Stimulated activated naive CD4-positive, alpha-beta T cell treated with Interleukin-2 at 50 U/mL for 16 hours (primary cell): ENCODE measurements at regions not wholly inside any gene's neighbourhood (a gene's known extent, or its start where the extent isn't known, plus 50 kb on each side); places are given as distances from the start of the nearest gene placed in this dataset.
"Not testable (repeated sequence)": the region's sequence is repeated elsewhere in the genome, so short reads cannot be mapped to it uniquely, and the experiment has no call there.

Source experiments
- DNase-seq: peaks from one replicate; lab custom pipeline; 2025; lab: John Stamatoyannopoulos, UW

DNA sequence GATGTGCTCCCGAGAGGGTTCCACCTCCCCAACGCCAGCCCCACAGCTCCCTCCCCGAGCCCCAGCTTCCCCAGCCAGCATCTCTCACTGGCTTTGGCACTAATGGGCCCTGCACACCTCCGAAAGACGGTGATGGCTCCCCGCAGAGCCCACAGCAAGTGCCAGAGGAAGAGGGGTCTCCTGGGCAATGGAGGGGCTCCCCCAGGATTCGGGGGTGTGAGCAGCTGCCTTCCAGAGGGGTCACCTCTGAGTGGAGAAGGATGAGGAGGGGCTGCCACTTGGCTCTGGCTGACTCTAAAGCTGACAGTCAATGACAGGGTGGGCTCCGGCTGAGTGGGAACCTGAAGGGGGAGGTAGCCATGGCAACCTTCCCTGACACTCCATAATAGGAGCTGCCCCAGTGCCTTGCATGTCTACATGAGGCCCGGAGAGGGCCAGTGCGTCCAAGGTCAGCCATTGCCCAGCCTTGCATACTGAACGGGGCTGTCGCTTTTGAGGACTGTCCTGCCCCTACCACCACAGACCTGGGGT lies 98.6 kb upstream of the SYT13 start:
- no peak for DNase-seq

DNA sequence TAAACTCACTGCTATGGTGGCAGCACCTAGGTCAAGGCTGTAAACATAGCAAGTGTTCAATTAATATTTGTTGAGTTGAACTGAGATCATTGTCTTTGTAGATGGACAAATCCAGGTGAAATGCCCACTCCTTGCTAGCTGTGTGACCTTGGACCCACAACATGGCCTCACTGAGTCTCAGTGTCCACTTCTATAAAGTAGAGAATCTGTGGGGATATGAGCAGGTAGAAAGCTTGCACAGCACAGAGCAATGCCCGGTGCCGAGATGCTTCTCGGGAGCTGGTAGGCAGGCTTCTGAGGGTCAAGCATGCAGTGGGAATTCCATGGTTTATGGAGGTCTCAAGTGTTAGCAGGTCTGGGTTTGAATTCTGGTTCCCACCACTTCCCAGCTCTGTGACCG lies 97.9 kb upstream of the SYT13 start:
- no peak for DNase-seq

GRCh38 chr11:45383224-45383623 lies 97.1 kb upstream of the SYT13 start:
- DNase-seq: no peak

DNA sequence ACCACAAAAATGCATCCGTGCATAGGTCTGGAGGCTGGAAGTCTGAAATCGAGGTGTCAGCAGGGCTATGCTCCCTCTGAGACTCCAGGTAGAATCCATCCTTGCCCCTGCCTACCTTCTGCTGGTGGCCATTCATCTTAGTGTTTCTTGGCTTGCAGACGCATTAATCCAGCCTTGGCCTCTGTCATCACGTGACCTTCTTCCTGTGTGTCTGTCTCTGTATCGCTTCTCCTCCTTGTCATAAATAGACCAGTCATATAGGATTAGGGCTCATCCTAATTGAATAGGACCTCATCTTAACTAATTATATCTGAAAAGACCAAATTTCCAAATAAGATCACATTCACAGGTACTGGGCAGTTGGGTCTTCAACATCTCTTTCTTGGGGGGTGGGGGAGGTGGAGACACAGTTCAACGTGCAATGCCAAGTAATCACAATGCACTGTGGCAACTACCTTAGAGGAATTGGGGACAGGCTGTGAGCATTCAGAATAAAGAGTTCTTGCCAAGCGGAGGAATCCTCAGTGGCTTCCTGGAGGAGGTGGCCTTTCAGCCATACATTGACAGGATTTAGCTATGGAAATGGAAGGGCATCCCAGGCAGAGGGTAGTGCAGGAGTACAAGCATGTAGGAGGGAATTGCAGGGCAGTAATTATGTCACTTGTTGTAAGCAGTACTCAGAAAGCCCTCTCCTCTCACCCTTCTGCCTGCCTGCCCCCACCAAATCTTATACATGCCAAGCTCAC lies 96.2 kb upstream of the SYT13 start:
- no peak for DNase-seq

GRCh38 chr11:45379162-45379863 lies 93.2 kb upstream of the SYT13 start:
- no peak for DNase-seq

GRCh38 chr11:45378516-45378915 lies 92.4 kb upstream of the SYT13 start:
- no peak for DNase-seq

- no peak for DNase-seq
These were observed 88.5 kb upstream of the SYT13 start for GRCh38 chr11:45374653-45375059.

GRCh38 chr11:45374130-45374529 lies 88.0 kb upstream of the SYT13 start:
- no peak for DNase-seq

- DNase-seq: no peak
These were observed 87.4 kb upstream of the SYT13 start for GRCh38 chr11:45373506-45374035.

- DNase-seq: not testable (repeated sequence)
These were observed 86.3 kb upstream of the SYT13 start for GRCh38 chr11:45372414-45372813.

DNA sequence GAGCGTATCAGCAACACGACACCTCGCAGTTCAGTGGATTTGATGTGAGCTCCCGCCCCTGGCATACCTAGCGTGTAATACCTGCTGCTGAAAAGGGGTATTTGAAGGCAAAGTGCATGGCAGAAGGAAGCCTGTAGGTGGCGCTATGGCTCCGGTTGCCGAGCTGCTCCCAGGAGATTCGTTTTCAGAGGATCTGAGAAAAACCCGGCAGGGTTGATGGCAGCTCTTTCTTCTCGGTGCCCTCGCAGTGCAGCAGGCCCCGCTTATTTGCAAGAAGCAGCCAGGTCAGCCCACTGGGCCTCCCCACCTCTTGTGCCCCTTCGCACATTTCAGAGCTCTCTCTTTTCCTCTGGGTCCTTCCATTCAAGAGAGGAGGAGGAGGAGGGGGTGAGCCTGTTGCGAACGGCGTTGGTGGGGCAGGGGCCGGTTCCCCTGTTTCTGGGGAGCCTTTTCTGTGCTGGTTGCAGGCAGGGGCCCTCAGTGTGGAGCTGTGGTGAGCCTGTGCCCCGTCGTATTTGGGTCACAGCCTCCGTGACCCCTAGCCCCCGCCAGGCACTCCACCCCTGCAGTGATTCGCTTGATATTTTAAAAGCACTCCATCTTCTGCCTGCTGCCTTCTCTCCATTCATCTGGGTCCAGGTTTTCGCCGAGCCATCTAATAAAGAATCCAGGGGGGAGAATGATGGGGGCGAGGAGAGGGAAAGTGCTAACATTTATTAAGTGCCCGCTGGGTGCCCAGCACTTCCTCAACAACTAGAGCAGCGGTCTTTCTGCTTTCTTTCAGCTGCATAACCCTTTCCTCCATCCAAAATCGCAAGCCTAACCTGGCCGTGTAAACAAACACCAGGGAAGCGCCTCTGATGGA lies 85.3 kb upstream of the SYT13 start:
- peak; percentile 46 for DNase-seq

GRCh38 chr11:45369313-45369712 lies 83.2 kb upstream of the SYT13 start:
- DNase-seq: no peak

DNA sequence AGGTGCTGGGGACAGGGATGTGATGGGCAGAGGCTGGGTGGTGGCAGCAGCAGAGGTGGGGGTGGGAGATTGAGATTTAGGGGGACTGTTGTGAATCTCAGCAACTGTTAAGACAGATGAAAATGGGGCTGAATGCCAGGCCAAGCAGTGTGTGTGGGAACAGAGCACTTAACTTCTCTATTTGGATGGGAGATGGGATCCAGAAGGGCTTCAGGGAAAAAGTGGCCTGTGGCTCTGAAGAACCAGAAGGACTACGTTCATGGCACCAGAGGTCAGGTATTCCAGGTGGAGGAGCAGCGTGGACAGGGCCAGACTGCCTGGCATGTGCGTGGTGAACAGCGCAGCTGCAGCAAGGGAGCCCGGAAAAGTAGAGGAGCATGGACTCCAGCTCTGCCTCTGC lies 82.6 kb upstream of the SYT13 start:
- DNase-seq: no peak

DNA sequence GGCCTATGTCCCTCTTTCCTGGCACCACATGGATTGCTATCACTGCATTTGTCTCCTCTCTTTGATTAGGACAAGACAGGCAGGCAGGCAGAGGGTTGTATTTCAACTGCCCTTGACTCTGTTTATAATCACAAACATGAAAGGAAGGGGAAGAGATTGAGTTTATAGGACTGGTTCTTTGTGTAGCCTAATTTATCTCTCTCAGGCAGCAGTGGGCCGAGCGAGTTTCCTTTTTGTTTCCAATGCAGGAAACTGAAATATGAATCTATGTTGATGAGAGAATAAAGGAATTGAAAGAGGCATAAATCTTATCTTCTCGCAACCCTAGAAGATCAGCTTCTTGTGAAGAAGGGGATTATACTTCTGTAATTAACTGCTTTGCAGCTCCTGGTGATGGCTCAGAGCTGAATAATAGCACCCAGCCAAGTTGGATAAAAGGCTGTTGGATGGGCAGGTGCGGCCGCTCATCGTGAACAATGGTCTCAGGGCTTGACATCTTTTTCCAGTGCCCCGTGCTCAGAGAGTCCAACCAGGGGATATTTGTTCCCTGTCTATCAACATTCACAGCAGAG lies 80.6 kb upstream of the SYT13 start:
- no peak for DNase-seq

GRCh38 chr11:45365961-45366618 lies 79.9 kb upstream of the SYT13 start:
- DNase-seq: no peak

GRCh38 chr11:45362636-45363035 lies 76.5 kb upstream of the SYT13 start:
- no peak for DNase-seq

- no peak for DNase-seq
These were observed 75.4 kb upstream of the SYT13 start for GRCh38 chr11:45361551-45361950.

- no peak for DNase-seq
These were observed 69.5 kb upstream of the SYT13 start for GRCh38 chr11:45355706-45356041.

DNA sequence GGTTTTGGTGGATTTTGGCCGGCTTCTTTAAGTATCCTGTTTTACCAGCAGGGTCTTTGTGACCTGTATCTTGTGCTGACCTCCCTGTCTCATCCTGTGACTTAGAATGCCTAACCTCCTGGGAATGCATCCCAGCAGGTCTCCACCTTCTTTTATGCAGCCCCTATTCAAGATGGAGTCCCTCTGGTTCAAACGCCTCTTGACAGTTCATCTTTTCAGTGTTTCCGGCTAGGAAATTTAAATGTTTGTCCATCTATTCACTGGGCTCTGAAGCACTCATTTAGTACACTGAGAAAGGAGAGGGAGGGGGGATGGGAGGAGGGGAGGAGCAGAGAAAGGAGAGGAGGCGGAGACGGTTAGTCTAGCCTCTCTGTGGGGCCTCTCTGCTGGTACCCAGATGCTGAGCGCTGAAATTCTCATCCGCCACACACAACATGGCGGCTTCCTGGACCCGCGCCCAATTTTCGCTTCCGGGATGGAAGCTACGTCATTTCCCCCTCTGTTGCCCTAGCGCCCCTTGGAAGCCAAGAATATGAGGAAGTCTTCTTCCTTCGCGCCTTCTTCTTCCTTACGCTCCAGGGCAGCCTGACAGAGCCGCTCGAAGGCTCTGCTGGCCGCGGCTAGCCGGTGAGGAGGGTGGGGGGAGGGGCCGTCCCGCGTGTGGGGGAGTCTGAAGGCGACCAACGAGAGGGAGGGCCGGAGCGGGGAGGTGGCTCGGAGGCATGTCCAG lies 69.0 kb upstream of the SYT13 start:
- DNase-seq: peak; percentile 83

- no peak for DNase-seq
These were observed 62.6 kb upstream of the SYT13 start for GRCh38 chr11:45348729-45349128.
